Erythroblast (primary cell): ENCODE measurements at regions not wholly inside any gene's neighbourhood (a gene's known extent, or its start where the extent isn't known, plus 50 kb on each side); places are given as distances from the start of the nearest gene placed in this dataset.

ENCODE experiments used
- GATA1 ChIP-seq: IDR thresholded peaks from 2 replicates; pipeline ENCODE4 v1.6.1; 2011; ENCODE audit warnings: low read depth, mild to moderate bottlenecking, control low read depth, low read length, moderate library complexity
- POLR2A ChIP-seq: IDR thresholded peaks from 2 replicates; pipeline ENCODE4 v1.6.1; 2011; ENCODE audit warnings: mild to moderate bottlenecking, low read length

GRCh38 chr1:109826446-109826845, 62.7 kb upstream of the EPS8L3 start:
- TF ChIP-seq POLR2A (no peak), GATA1 (no peak)
